GM19452 (cell line): ENCODE measurements at regions not wholly inside any gene's neighbourhood (a gene's known extent, or its start where the extent isn't known, plus 50 kb on each side); places are given as distances from the start of the nearest gene placed in this dataset.

Experiments used
- ATAC-seq: cut with Tn5 transposase; IDR thresholded peaks from one replicate; pipeline ENCODE4 v1.9.1; 2021; ENCODE audit not compliant: unreplicated experiment

DNA sequence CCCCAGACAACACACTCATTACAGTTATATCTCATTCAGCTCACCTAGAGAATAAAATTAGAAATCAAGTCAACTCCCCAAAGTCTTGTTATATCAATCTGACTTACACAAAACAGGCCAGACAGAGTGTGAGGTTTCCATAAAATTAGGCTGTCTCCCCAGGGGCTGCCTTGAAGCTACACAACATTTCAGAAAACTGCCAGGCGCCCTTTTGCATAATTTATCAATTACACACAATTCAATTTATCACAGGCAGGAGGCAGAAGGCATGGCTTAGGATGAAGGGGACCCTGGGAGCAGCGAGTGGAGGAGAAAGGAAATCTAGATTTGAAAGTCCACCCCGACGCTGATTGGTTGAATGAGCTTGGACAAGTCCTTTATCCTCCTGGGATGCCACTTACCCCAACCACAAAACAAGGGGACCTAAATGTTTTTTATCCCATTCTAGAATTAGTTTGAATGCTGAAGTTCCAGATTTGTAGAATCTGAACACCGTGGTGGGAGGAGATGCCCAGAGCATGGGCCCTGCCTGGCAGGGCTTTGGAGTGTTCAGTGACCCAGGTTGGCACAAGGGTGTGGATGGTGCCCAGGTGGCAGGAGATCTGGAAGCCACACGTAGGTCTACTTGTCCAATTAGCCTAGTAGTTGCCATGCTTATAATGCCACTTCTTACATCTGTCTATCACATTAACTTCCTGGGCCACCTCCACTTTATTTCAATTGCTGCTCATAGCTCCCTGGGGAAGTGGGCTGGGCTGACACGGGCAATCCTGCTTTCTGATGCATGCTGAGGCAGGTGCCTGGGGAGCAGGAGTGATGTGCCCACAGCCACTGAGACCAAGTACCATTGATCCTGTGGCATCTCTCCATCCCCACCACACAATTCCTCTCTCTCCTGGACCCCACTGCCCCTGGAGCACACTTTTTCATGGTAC is 119.8 kb upstream of the TLE3 start:
- no peak for ATAC-seq

DNA sequence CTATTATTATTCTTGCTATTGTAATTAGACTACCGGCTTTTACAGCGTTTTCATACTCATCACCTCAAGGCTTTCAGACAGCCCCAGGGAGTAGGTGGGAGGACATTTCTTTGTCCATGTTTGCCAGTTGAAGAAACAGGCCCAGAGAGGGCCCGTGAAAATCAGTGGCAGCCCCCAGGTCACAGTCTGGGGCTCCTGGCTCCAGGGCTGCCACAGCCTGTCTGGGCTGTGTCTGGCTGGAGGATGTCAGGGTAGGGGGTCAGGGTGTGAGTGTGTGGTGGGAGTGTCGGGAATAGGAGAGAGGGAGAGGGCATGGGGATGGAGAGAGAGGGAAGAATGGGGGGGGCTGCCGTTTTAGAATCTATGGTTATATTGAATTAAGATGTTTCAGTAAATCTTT is 118.2 kb upstream of the TLE3 start:
- ATAC-seq: no peak

GRCh38 chr15:70214941-70215635 is 117.4 kb upstream of the TLE3 start:
- no peak for ATAC-seq

- ATAC-seq: no peak
These were observed 116.6 kb upstream of the TLE3 start for GRCh38 chr15:70214276-70214675.

DNA sequence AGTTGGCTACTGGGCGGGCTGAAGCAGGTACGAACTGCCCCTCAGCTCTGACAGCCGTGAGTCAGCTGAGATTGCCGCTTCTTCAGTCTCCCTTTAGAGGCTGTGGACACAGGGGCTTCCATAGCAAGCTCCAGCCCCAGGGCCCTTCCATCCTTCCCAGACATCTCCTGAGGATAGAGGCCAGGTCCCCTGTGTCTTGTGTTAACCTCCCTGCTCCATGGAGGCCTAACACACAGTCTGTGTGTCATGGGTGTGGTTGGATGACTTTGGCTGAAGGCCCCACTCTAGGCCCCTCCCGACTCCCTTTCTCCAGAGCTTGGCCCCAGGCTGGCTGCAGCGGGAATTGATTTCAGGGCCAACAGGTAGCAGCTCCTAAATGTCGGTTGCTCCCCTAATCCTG is 116.1 kb upstream of the TLE3 start:
- no peak for ATAC-seq

DNA sequence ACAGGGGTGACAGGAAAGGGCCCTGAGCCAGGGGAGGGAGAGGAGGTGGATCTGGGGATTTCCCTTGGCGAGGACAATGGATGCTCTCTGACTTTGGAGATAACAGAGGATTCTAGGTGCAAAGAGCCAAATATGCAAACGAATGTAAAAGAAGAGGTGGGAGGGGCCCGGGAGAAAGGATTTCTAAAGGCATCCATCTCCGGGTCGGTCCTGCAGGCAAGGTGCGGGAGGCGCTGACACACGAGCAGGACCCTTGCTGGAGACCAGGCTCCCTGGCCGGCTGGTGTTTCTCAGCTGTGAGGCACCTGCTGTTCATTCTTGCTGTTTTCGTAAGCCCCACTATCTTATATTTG is 115.2 kb upstream of the TLE3 start:
- no peak for ATAC-seq

GRCh38 chr15:70212286-70212962 is 114.7 kb upstream of the TLE3 start:
- ATAC-seq: no peak

- ATAC-seq: no peak
These were observed 112.8 kb upstream of the TLE3 start for GRCh38 chr15:70210528-70210927.

GRCh38 chr15:70210076-70210475 is 112.4 kb upstream of the TLE3 start:
- ATAC-seq: no peak

DNA sequence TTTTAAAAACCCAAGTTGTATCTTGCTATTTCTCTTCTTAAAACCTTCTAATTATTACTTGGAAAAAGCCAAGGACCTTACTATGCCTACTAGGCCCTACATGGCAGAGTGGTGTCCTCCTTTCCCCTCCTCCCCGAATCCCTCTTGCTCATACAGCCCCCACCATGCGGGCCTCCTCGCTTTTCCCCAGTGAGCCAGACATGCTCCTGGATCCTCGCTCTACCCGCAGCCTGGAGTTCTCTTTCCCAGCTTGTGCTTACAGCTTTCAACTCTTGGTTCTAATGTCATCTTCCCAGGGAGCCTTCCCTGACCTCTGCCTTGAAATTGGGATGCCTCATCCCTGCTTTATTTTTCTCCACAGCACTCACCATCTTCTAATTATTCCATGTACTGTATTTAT is 111.8 kb upstream of the TLE3 start:
- no peak for ATAC-seq

GRCh38 chr15:70208332-70208731 is 110.6 kb upstream of the TLE3 start:
- ATAC-seq: no peak

GRCh38 chr15:70206668-70207067 is 109.0 kb upstream of the TLE3 start:
- ATAC-seq: no peak

GRCh38 chr15:70204652-70205051 is 106.9 kb upstream of the TLE3 start:
- ATAC-seq: no peak

DNA sequence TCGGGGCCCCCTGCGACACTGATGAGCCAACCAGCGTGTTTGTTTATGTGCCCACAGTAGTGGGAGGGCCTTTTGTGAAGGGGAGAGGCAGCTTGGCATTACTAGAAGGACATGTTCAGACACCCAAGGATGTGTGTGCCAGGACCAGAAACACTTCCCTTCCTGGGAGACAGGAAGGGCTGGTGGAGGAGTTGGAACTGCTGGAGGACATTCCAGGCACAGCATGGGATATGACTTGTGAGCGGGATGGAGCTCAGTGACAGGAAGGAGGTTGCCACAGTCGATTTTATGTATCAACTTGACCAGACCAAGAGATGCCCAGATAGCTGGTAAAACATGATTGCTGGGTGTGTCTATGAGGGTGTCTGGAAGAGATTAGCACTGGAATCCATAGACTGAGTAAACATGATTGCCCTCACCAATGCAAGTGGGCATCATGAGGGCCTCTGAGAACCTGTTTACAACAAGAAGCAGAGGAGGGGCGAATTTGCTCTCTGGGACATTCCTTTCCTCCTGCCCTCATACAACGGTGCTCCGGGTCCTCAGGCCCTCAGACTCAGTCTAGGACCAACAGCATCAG is 106.4 kb upstream of the TLE3 start:
- no peak for ATAC-seq

DNA sequence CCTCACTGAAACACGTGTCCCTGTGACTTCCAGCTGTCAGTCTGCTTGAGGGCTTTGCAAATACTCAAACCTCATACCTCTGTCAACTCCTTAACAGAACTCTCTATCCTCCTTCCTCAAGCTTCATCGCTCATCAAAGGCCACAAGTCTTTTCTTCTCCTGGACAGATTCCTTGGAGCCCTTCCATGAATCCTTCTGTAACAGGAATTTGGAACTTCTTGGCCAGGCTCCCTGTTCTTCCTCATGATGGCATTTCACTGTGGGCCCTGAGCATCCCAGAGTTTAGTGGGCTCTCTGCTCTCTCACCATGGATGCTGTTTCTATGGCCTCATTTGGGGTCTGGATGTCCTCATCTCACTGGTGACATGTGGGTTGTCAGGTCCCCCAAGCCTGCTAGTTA is 105.0 kb upstream of the TLE3 start:
- no peak for ATAC-seq

DNA sequence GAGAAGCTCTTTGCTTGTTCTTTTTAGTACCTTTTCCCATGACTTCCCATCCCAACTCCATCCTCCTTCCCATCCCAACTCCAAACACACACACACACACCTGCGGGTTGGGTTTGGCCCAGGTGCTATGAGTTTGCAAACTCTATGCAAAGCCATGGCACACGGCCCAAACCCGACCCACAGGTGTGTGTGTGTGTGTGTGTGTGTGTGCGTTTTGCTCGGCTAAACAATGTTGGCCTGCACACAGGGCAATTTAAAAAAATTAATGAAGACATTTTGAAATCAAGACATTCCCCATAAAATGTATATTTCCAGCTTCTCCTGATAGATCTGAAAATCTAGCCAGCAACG is 103.7 kb upstream of the TLE3 start:
- ATAC-seq: no peak

DNA sequence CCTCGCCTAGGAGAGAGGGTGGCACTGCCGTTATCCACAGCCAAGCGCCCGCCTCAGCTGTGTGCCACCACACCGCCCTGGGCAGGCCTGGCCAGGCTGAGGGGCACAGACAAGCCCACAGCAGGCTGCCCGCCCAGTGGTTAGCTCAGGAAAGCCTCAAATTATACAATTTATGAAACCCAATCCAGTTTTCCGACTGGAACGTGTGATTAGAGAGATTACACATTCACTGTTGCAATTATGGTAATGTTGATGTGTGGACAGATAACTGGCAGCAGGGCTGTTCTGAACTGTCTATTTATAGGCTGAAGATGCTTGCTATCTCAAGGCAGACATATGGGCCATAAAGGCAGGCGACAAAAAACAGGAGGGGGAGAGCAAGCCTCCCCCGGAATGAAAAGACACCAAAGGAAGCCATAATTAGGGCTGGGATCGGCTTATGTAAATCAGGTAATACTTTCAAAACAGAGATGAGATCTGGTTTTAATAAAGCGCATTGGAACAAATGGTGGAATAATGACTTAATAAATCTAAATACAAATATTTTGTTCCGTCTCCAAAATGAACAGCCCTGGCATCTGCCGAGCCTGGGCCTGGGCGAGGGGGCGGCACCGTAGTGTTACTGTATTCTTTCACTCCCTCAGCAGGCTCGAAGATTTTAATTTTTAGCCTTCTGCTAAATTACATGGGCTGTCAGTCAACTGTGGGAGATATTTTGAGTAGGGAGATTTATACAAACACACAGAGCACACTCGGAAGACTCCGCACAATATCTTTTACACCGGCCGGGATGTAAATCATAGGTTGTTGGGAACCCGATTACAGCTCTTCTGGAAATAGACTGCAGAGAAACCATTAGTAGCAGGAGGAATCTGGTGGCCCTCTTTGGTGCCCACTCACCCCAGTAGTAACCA is 103.1 kb upstream of the TLE3 start:
- ATAC-seq: no peak

DNA sequence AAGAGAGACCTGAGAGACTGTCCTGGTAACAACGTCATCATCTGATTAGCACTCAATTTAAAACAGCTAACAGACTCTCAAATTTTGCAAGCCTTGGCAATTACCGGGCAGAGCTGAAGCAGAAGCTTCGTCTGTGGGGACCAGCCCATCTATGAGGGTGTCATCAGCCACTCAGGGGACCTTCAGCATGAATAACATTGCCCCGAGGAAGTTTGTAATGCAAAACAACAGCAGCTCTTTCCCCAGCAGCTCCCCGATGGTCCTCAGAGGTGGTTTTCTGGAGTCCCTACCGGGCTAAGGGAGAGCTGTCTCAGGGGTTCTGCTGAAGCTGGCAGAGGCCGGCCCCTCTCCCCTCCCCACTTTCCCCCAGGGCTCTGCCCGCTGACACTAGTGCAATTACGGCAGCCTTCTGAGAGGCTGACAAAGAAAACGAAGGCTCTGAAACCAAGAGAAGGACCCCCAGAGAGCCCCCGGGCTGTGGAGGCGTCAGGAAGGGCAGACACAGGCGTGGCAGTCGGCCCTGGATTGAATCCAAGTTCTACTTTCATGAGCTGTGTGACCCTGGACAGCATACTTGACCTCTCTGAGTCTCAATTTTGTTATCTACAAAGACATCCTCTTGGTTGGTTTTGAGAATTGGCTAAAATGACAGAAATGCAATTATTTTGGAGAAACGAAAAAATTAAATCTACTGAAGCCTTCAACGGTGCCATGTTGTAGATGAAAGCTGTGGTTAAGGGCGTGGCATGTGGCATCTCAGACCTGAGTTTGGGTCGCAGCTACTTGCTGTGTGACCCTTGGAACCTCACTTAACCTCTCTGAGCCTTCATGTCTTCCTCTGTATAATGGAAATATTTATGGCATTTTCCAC is 102.1 kb upstream of the TLE3 start:
- ATAC-seq: no peak

DNA sequence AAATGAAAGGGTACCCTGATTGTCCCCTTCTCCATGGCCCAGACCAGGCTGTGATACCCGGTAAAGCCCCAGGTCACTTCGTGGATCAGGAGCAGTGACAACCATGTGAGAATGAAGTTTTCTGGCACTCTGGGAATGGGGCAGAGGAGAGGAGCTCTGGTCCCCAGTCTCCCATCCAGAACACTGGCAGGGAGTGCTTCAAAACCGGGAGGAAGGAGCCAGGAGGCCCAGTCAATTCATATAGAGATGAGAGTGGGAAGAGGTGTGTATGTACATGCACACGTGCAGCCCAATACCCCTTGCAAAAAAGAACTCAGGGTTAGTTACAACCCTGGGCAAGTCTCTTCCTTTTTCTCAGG is 101.4 kb upstream of the TLE3 start:
- ATAC-seq: no peak
